GM23338 (cell line): ENCODE measurements at regions not wholly inside any gene's neighbourhood (a gene's known extent, or its start where the extent isn't known, plus 50 kb on each side); places are given as distances from the start of the nearest gene placed in this dataset.

Experiments
- ATAC-seq: fragments of 200-7000 bp; cut with Tn5 transposase; 3 replicates; pipeline ENCODE4 v1.9.1; 2020
- DNase-seq: peaks from one replicate; pipeline ENCODE4 v3.0.0-alpha.2; 2015; ENCODE audit warnings: low spot score
- H2AFZ ChIP-seq: fragments of 200-600 bp; sonication (generic); 2 replicates; pipeline ENCODE4 v1.8.0; 2016; ENCODE audit warnings: antibody characterized with exemption, mild to moderate bottlenecking, moderate library complexity
- H3F3A ChIP-seq: fragments of 200-600 bp; sonication (generic); replicated peaks from 2 replicates; pipeline ENCODE4 v1.8.0; 2017; ENCODE audit warnings: antibody characterized with exemption, mixed run types, low read depth
- H3K27ac ChIP-seq: fragments of 200-600 bp; sonication (generic); 2 replicates; pipeline ENCODE4 v1.6.1; 2016; ENCODE audit warnings: low read depth
- H3K27me3 ChIP-seq: fragments of 200-600 bp; sonication (generic); 2 replicates; pipeline ENCODE4 v1.8.0; 2016; ENCODE audit warnings: mild to moderate bottlenecking, mixed run types, moderate library complexity; ENCODE audit not compliant: insufficient read depth
- H3K36me3 ChIP-seq: fragments of 200-600 bp; sonication (generic); 2 replicates; pipeline ENCODE4 v1.8.0; 2016; ENCODE audit warnings: mild to moderate bottlenecking; ENCODE audit not compliant: insufficient read depth
- H3K4me1 ChIP-seq: fragments of 200-600 bp; sonication (generic); 2 replicates; pipeline ENCODE4 v1.8.0; 2016; ENCODE audit warnings: mild to moderate bottlenecking, moderate library complexity; ENCODE audit not compliant: insufficient read depth
- H3K4me2 ChIP-seq: fragments of 200-600 bp; sonication (generic); 2 replicates; pipeline ENCODE4 v1.7.1; 2017; ENCODE audit warnings: mixed run types
- H3K4me3 ChIP-seq: fragments of 200-600 bp; sonication (generic); 2 replicates; pipeline ENCODE4 v1.6.1; 2016; ENCODE audit warnings: mixed run types
- H3K79me2 ChIP-seq: fragments of 200-600 bp; sonication (generic); replicated peaks from 2 replicates; pipeline ENCODE4 v1.8.0; 2017; ENCODE audit warnings: mild to moderate bottlenecking; ENCODE audit not compliant: insufficient read depth
- H3K9me2 ChIP-seq: fragments of 200-600 bp; sonication (generic); 2 replicates; pipeline ENCODE4 v1.8.0; 2017; ENCODE audit not compliant: insufficient read depth
- H4K20me1 ChIP-seq: fragments of 200-600 bp; sonication (generic); replicated peaks from 2 replicates; pipeline ENCODE4 v1.8.0; 2017; ENCODE audit warnings: mild to moderate bottlenecking; ENCODE audit not compliant: insufficient read depth
- H3K27ac Mint-ChIP-seq: 2 replicates; pipeline ENCODE4 v1.8.0; 2020; ENCODE audit warnings: inconsistent platforms, mild to moderate bottlenecking, moderate library complexity, mixed read lengths
- H3K27me3 Mint-ChIP-seq: 3 replicates; pipeline ENCODE4 v1.8.0; 2022; ENCODE audit warnings: low read depth, mild to moderate bottlenecking, moderate library complexity, mixed read lengths, inconsistent platforms; ENCODE audit not compliant: insufficient read depth, poor library complexity
- H3K36me3 Mint-ChIP-seq: 3 replicates; pipeline ENCODE4 v1.8.0; 2021; ENCODE audit warnings: low read depth, mild to moderate bottlenecking, inconsistent platforms, moderate library complexity, mixed read lengths
- H3K4me1 Mint-ChIP-seq: 3 replicates; pipeline ENCODE4 v1.8.0; 2020; ENCODE audit warnings: mild to moderate bottlenecking, inconsistent platforms, mixed read lengths
- H3K4me3 Mint-ChIP-seq: 3 replicates; pipeline ENCODE4 v1.8.0; 2021; ENCODE audit warnings: moderate library complexity, mild to moderate bottlenecking, inconsistent platforms, mixed read lengths
- H3K9me3 Mint-ChIP-seq: 3 replicates; pipeline ENCODE4 v1.8.0; 2020; ENCODE audit warnings: moderate library complexity, mild to moderate bottlenecking, inconsistent platforms, mixed read lengths
- CREB1 ChIP-seq: fragments of 250-450 bp; sonication (Bioruptor Pico); IDR thresholded peaks from 2 replicates; pipeline ENCODE4 v1.5.0; 2020; ENCODE audit warnings: low read depth, mild to moderate bottlenecking, moderate library complexity
- CTCF ChIP-seq, 2 experiments: fragments of 200-600 bp in 1 of 2; sonication (generic) in 1 of 2; conservative IDR thresholded peaks; 2 replicates each; pipeline versions ENCODE4 v1.5.1 to v1.6.1; 2016 to 2017; ENCODE audit warnings: antibody characterized with exemption in 2 of 2, low read depth in 2 of 2, mild to moderate bottlenecking in 2 of 2, moderate library complexity in 1 of 2
- EZH2 ChIP-seq: fragments of 200-600 bp; sonication (generic); IDR thresholded peaks from one replicate; pipeline ENCODE4 v1.8.0; 2017; ENCODE audit warnings: antibody characterized with exemption, mild to moderate bottlenecking, low read depth; ENCODE audit not compliant: unreplicated experiment
- EZH2phosphoT487 ChIP-seq: fragments of 200-600 bp; sonication (generic); IDR thresholded peaks from one replicate; pipeline ENCODE4 v1.8.1; 2018; ENCODE audit warnings: antibody characterized with exemption; ENCODE audit not compliant: unreplicated experiment
- JUNB ChIP-seq: IDR thresholded peaks from one replicate; pipeline ENCODE4 v1.6.1; 2016; ENCODE audit warnings: antibody characterized with exemption; ENCODE audit not compliant: unreplicated experiment
- NANOG ChIP-seq: IDR thresholded peaks from 2 replicates; pipeline ENCODE4 v1.6.1; 2016; ENCODE audit warnings: antibody characterized with exemption, borderline replicate concordance
- POLR2AphosphoS5 ChIP-seq: IDR thresholded peaks from 2 replicates; pipeline ENCODE4 v1.6.1; 2016; ENCODE audit warnings: antibody characterized with exemption, low read depth
- REST ChIP-seq: IDR thresholded peaks from one replicate; pipeline ENCODE4 v1.6.1; 2018; ENCODE audit warnings: antibody characterized with exemption; ENCODE audit not compliant: unreplicated experiment
- STAT1 ChIP-seq: IDR thresholded peaks from one replicate; pipeline ENCODE4 v1.6.1; 2016; ENCODE audit warnings: antibody characterized with exemption; ENCODE audit not compliant: unreplicated experiment
- ZNF114 ChIP-seq: fragments of 250-450 bp; sonication (Bioruptor Pico); IDR thresholded peaks from 2 replicates; pipeline ENCODE4 v1.5.0; 2020; ENCODE audit warnings: mild to moderate bottlenecking, moderate library complexity
- ZNF331 ChIP-seq: fragments of 250-450 bp; sonication (Bioruptor Pico); IDR thresholded peaks from 2 replicates; pipeline ENCODE4 v1.5.0; 2020; ENCODE audit warnings: low read depth, mild to moderate bottlenecking, moderate library complexity
- TF ChIP-seq, protein P1 (sequence below): IDR thresholded peaks from 2 replicates; pipeline ENCODE4 v1.6.1; 2016; ENCODE audit warnings: antibody characterized with exemption
- TF ChIP-seq, protein P2 (sequence below): fragments of 250-450 bp; sonication (Bioruptor Pico); IDR thresholded peaks from 2 replicates; pipeline ENCODE4 v1.5.0; 2020; ENCODE audit warnings: mild to moderate bottlenecking, moderate library complexity

GRCh38 chr1:185668013-185668412 lies 66.2 kb upstream of the HMCN1 start:
- TF ChIP-seq STAT1 (no peak), EZH2phosphoT487 (no peak), JUNB (no peak), EZH2 (no peak), ZNF331 (CRISPR knock-in tag) (no peak), CREB1 (no peak), REST (no peak), POLR2AphosphoS5 (no peak), NANOG (no peak), ZNF114 (no peak), CTCF (conservative IDR thresholded peaks at IDR 0.05; ENCODE audit: low read depth in 2 of 2) (no peak)
- TF ChIP-seq, protein P1, sequence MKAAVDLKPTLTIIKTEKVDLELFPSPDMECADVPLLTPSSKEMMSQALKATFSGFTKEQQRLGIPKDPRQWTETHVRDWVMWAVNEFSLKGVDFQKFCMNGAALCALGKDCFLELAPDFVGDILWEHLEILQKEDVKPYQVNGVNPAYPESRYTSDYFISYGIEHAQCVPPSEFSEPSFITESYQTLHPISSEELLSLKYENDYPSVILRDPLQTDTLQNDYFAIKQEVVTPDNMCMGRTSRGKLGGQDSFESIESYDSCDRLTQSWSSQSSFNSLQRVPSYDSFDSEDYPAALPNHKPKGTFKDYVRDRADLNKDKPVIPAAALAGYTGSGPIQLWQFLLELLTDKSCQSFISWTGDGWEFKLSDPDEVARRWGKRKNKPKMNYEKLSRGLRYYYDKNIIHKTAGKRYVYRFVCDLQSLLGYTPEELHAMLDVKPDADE: no peak
- TF ChIP-seq, protein P2, sequence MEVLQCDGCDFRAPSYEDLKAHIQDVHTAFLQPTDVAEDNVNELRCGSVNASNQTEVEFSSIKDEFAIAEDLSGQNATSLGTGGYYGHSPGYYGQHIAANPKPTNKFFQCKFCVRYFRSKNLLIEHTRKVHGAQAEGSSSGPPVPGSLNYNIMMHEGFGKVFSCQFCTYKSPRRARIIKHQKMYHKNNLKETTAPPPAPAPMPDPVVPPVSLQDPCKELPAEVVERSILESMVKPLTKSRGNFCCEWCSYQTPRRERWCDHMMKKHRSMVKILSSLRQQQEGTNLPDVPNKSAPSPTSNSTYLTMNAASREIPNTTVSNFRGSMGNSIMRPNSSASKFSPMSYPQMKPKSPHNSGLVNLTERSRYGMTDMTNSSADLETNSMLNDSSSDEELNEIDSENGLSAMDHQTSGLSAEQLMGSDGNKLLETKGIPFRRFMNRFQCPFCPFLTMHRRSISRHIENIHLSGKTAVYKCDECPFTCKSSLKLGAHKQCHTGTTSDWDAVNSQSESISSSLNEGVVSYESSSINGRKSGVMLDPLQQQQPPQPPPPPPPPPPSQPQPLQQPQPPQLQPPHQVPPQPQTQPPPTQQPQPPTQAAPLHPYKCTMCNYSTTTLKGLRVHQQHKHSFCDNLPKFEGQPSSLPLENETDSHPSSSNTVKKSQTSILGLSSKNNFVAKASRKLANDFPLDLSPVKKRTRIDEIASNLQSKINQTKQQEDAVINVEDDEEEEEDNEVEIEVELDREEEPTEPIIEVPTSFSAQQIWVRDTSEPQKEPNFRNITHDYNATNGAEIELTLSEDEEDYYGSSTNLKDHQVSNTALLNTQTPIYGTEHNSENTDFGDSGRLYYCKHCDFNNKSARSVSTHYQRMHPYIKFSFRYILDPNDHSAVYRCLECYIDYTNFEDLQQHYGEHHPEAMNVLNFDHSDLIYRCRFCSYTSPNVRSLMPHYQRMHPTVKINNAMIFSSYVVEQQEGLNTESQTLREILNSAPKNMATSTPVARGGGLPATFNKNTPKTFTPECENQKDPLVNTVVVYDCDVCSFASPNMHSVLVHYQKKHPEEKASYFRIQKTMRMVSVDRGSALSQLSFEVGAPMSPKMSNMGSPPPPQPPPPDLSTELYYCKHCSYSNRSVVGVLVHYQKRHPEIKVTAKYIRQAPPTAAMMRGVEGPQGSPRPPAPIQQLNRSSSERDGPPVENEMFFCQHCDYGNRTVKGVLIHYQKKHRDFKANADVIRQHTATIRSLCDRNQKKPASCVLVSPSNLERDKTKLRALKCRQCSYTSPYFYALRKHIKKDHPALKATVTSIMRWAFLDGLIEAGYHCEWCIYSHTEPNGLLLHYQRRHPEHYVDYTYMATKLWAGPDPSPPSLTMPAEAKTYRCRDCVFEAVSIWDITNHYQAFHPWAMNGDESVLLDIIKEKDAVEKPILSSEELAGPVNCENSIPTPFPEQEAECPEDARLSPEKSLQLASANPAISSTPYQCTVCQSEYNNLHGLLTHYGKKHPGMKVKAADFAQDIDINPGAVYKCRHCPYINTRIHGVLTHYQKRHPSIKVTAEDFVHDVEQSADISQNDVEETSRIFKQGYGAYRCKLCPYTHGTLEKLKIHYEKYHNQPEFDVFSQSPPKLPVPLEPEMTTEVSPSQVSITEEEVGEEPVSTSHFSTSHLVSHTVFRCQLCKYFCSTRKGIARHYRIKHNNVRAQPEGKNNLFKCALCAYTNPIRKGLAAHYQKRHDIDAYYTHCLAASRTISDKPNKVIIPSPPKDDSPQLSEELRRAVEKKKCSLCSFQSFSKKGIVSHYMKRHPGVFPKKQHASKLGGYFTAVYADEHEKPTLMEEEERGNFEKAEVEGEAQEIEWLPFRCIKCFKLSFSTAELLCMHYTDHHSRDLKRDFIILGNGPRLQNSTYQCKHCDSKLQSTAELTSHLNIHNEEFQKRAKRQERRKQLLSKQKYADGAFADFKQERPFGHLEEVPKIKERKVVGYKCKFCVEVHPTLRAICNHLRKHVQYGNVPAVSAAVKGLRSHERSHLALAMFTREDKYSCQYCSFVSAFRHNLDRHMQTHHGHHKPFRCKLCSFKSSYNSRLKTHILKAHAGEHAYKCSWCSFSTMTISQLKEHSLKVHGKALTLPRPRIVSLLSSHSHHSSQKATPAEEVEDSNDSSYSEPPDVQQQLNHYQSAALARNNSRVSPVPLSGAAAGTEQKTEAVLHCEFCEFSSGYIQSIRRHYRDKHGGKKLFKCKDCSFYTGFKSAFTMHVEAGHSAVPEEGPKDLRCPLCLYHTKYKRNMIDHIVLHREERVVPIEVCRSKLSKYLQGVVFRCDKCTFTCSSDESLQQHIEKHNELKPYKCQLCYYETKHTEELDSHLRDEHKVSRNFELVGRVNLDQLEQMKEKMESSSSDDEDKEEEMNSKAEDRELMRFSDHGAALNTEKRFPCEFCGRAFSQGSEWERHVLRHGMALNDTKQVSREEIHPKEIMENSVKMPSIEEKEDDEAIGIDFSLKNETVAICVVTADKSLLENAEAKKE: no peak
- Mint-ChIP-seq H3K36me3 (no peaks in the 10 kb centered on the region), H3K9me3 (peaks cover 2% of the 10 kb centered on the region; the same call in 1 of the 3 replicates), H3K4me1 (peaks cover 13% of the 10 kb centered on the region), H3K27ac (no peak overlapping the region), H3K4me3 (no peak overlapping the region), H3K27me3 (peaks cover 2% of the 10 kb centered on the region)
- no peak overlapping the region for H3K27ac ChIP-seq
- no peaks in the 10 kb centered on the region for H4K20me1 ChIP-seq
- 0 out of 2 replicates have a peak, but pooled peaks cover 3% of the 10 kb centered on the region for H3K9me2 ChIP-seq
- H3K79me2 ChIP-seq: no peaks in the 10 kb centered on the region
- peaks cover 5% of the 10 kb centered on the region for H3K4me1 ChIP-seq
- no peaks in the 10 kb centered on the region for H3F3A ChIP-seq
- no peak overlapping the region for H3K4me3 ChIP-seq
- ATAC-seq: no peak
- H3K27me3 ChIP-seq: no peaks in the 10 kb centered on the region
- DNase-seq: no peak
- no peak overlapping the region for H3K4me2 ChIP-seq
- H2AFZ ChIP-seq: no peak overlapping the region
- H3K36me3 ChIP-seq: no peaks in the 10 kb centered on the region
